AG09309 (cell line): ENCODE measurements at regions not wholly inside any gene's neighbourhood (a gene's known extent, or its start where the extent isn't known, plus 50 kb on each side); places are given as distances from the start of the nearest gene placed in this dataset.

Experiments used
- DNase-seq: peaks from one replicate; pipeline ENCODE4 v3.0.0-alpha.2; 2010; ENCODE audit warnings: low read depth
- H3K4me3 ChIP-seq: 2 replicates; pipeline ENCODE4 v1.5.1; 2011; ENCODE audit warnings: mild to moderate bottlenecking, low read depth, low read length, moderate library complexity; ENCODE audit not compliant: control insufficient read depth
- CTCF ChIP-seq: IDR thresholded peaks from 2 replicates; pipeline ENCODE4 v1.5.1; 2011; ENCODE audit warnings: mild to moderate bottlenecking, low read depth, low read length, inconsistent platforms; ENCODE audit not compliant: insufficient read depth, control insufficient read depth; ENCODE audit errors: missing control alignments

GRCh38 chr17:77815127-77815905 lies 143.2 kb upstream of the TNRC6C start:
- DNase-seq, result no peak
- no peak for TF ChIP-seq CTCF
- H3K4me3 ChIP-seq, result no peak overlapping the region

GRCh38 chr17:77817953-77818352 lies 140.6 kb upstream of the TNRC6C start:
- DNase-seq, result no peak
- no peak overlapping the region for H3K4me3 ChIP-seq
- TF ChIP-seq CTCF, result no peak

GRCh38 chr17:77819497-77819896 lies 139.0 kb upstream of the TNRC6C start:
- no peak for DNase-seq

GRCh38 chr17:77821114-77821513 lies 137.4 kb upstream of the TNRC6C start:
- no peak overlapping the region for H3K4me3 ChIP-seq
- no peak for TF ChIP-seq CTCF
- DNase-seq, result no peak

More at GRCh38 chr17:77819497-77819896, 139.0 kb upstream of the TNRC6C start:
- H3K4me3 ChIP-seq, result no peak overlapping the region
- TF ChIP-seq CTCF, result no peak

- TF ChIP-seq CTCF, result no peak
- no peak for DNase-seq
- no peak overlapping the region for H3K4me3 ChIP-seq
These were observed 136.0 kb upstream of the TNRC6C start for GRCh38 chr17:77822302-77823030.

GRCh38 chr17:77824102-77824779 lies 134.3 kb upstream of the TNRC6C start:
- TF ChIP-seq CTCF, result no peak
- H3K4me3 ChIP-seq, result no peak overlapping the region
- no peak for DNase-seq
